K562 (cell line): ENCODE measurements at regions not wholly inside any gene's neighbourhood (a gene's known extent, or its start where the extent isn't known, plus 50 kb on each side); places are given as distances from the start of the nearest gene placed in this dataset.

Source experiments
- ATAC-seq: fragments of 200-7000 bp; cut with Tn5 transposase; 3 replicates; pipeline ENCODE4 v1.9.1; 2020; ENCODE audit warnings: moderate library complexity
- BruUV-seq: library from RNA; stranded (reverse); fragments of 400-500 nt; replicated peaks from 2 replicates; lab custom pipeline; 2021; lab: Mats Ljungman, UMichigan
- CTCF ChIA-PET: fragments of 300-600 bp; formaldehyde crosslinking; extraction: SDS; loops from one replicate; lab custom pipeline; 2021; ENCODE audit warnings: low intra/inter-chr PET ratio; lab: Yijun Ruan, JAX
- POLR2A ChIA-PET: fragments of 300-600, 350-650 bp; sonication (Branson Sonifier 250); formaldehyde crosslinking; extraction: SDS; loops from one replicate; lab custom pipeline; 2021; ENCODE audit warnings: antibody characterized with exemption, inconsistent platforms; lab: Yijun Ruan, JAX
- DNase-seq, 4 experiments: peaks; one replicate each; pipeline versions ENCODE4 v3.0.0 to v3.0.0-alpha.2; 2011 to 2018; ENCODE audit warnings: low spot score in 3 of 4, mixed read lengths in 3 of 4; ENCODE audit errors: extremely low read depth in 1 of 4
- FAIRE-seq: peaks from 2 replicates; lab custom pipeline; 2011; peaks lifted over from hg19 to GRCh38; lab: Jason Lieb, UNC
- H2AFZ ChIP-seq: 2 replicates; pipeline ENCODE4 v1.6.0; 2011; ENCODE audit warnings: low read depth, low read length, control low read depth, inconsistent platforms
- H3K27ac ChIP-seq: fragments of 200-600 bp; 3 replicates; pipeline ENCODE4 v1.8.0; 2011; ENCODE audit warnings: low read depth, mild to moderate bottlenecking, control low read depth, inconsistent platforms, low read length, moderate library complexity, mixed read lengths; ENCODE audit errors: extremely low read depth
- H3K27me3 ChIP-seq, 2 experiments: fragments of 300-600 bp in 1 of 2; 2 replicates in 1 of 2; 3 replicates in 1 of 2; pipeline versions ENCODE4 v1.6.0 to v1.8.0; 2011; ENCODE audit warnings: inconsistent platforms in 2 of 2, low read length in 2 of 2, mild to moderate bottlenecking in 1 of 2, mixed read lengths in 1 of 2, moderate library complexity in 1 of 2; ENCODE audit not compliant: control insufficient read depth in 2 of 2, insufficient read depth in 2 of 2
- H3K36me3 ChIP-seq: fragments of 300-600 bp; 3 replicates; pipeline ENCODE4 v1.8.0; 2011; ENCODE audit warnings: mild to moderate bottlenecking, low read length, inconsistent platforms; ENCODE audit not compliant: control insufficient read depth, insufficient read depth
- H3K4me1 ChIP-seq, 2 experiments: fragments of 200-600 bp in 1 of 2; replicated peaks in 1 of 2; 2 replicates in 1 of 2; 3 replicates in 1 of 2; pipeline versions ENCODE4 v1.5.1 to v1.8.0; 2011; ENCODE audit warnings: inconsistent platforms in 2 of 2, low read length in 2 of 2, mild to moderate bottlenecking in 1 of 2, mixed read lengths in 1 of 2, moderate library complexity in 1 of 2; ENCODE audit not compliant: control insufficient read depth in 2 of 2, insufficient read depth in 2 of 2
- H3K4me2 ChIP-seq: 2 replicates; pipeline ENCODE4 v1.6.1; 2011; ENCODE audit warnings: low read length, control low read depth, inconsistent platforms, mixed read lengths; ENCODE audit not compliant: insufficient read depth
- H3K4me3 ChIP-seq: fragments of 200-600 bp; sonication (generic), shearing (Covaris generic); 2 replicates; pipeline ENCODE4 v1.5.1; 2016; ENCODE audit warnings: control low read depth, inconsistent platforms
- H3K79me2 ChIP-seq: fragments of 200-600 bp; 3 replicates; pipeline ENCODE4 v1.8.0; 2011; ENCODE audit warnings: low read length, inconsistent platforms; ENCODE audit not compliant: control insufficient read depth, insufficient read depth
- H3K9ac ChIP-seq, 2 experiments: 2 replicates each; pipeline versions ENCODE4 v1.6.0 to v1.6.1; 2011; ENCODE audit warnings: low read depth in 2 of 2, low read length in 2 of 2, control low read depth in 1 of 2, inconsistent platforms in 1 of 2, mild to moderate bottlenecking in 1 of 2, mixed read lengths in 1 of 2; ENCODE audit not compliant: insufficient read depth in 1 of 2
- H3K9me1 ChIP-seq: one replicate; pipeline ENCODE4 v1.6.0; 2011; ENCODE audit warnings: inconsistent platforms, mild to moderate bottlenecking, low read length, moderate library complexity; ENCODE audit not compliant: control insufficient read depth, insufficient read depth
- H3K9me3 ChIP-seq: replicated peaks from 2 replicates; pipeline ENCODE4 v1.5.1; 2011; ENCODE audit warnings: low read depth, low read length, inconsistent platforms; ENCODE audit not compliant: control insufficient read depth, insufficient read depth
- H4K20me1 ChIP-seq: replicated peaks from 2 replicates; pipeline ENCODE4 v1.6.1; 2011; ENCODE audit warnings: low read length, inconsistent platforms, mixed read lengths; ENCODE audit not compliant: control insufficient read depth, insufficient read depth
- DACH1 ChIP-seq: fragments of 450-650 bp; IDR thresholded peaks from 2 replicates; pipeline ENCODE4 v1.6.1; 2018; ENCODE audit not compliant: partially characterized antibody
- IRF2 ChIP-seq: sonication (generic); formaldehyde crosslinking; IDR thresholded peaks from 2 replicates; pipeline ENCODE4 v1.8.1; 2022; ENCODE audit warnings: mild to moderate bottlenecking, missing genetic modification reagents
- PHF20 ChIP-seq: fragments of 450-650 bp; IDR thresholded peaks from 2 replicates; pipeline ENCODE4 v1.6.1; 2018; ENCODE audit not compliant: partially characterized antibody
- SMARCB1 ChIP-seq: IDR thresholded peaks from 2 replicates; pipeline ENCODE4 v1.6.1; 2011; ENCODE audit warnings: improper control_type of control experiment, low read depth; ENCODE audit not compliant: insufficient read length
- TAF7 ChIP-seq: fragments of 450-650 bp; IDR thresholded peaks from 2 replicates; pipeline ENCODE4 v1.6.1; 2016; ENCODE audit warnings: missing genetic modification characterization, missing compliant biosample characterization
- ZNF57 ChIP-seq: fragments of 450-650 bp; formaldehyde crosslinking; IDR thresholded peaks from 2 replicates; pipeline ENCODE4 v1.4.0; 2020; ENCODE audit warnings: mild to moderate bottlenecking, moderate library complexity
- in situ Hi-C: fragments of 300-500 bp; cut with MboI; formaldehyde crosslinking; loops from 4 replicates; pipeline ENCODE4 v1.15.0; 2018; ENCODE audit warnings: inconsistent platforms, mixed read lengths
- intact Hi-C: fragments of 100-400 bp; cut with micrococcal nuclease; formaldehyde crosslinking; loops from 2 replicates; pipeline ENCODE4 v1.14.2; 2022
- TF ChIP-seq, protein P1 (sequence below): sonication (generic); formaldehyde crosslinking; IDR thresholded peaks from 2 replicates; pipeline ENCODE4 v1.8.0; 2022; ENCODE audit warnings: mild to moderate bottlenecking, missing genetic modification reagents
- TF ChIP-seq, protein P2 (sequence below): fragments of 450-650 bp; formaldehyde crosslinking; IDR thresholded peaks from 2 replicates; pipeline ENCODE4 v1.4.0; 2020; ENCODE audit warnings: mild to moderate bottlenecking, moderate library complexity

DNA sequence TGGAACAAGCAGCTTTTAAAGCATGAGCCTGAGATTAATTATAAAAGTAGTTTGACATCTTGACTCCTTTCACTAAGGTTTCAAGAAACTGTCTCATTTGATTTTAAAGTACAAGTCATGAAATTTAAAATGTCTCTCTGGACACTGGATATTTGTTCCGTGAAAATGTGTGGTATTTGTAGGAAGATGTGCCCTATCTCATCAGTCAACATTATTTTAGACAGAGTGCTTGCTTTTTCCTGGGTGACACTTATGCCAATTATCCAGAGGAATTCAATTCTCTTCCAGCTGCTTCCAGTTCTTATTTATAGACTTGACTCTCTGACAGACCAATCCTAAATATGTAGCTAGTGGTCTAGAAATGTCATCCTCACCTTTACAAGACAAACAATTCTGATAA, 300.4 kb downstream of the PLA2G4A start (continued):
- TF ChIP-seq IRF2 (CRISPR knock-in tag) (no peak), TAF7 (tag) (no peak), PHF20 (no peak)

DNA sequence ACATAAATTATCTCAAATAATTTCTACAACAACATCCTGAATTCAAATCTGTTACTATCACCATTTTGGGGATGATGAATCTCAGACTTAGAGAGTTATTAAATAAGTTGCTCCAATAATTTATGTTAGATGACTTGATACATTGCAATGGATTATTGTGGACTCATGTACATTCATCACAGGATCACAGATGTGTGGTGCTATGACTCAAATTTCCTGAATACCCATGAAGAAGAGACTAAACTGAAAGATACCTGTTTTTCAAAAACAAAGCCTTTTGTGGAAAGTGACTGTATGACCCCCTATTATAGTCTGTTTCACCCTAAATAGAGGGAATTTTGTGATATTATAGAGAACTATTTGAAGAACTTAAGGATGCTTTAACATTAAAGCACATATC, 315.0 kb downstream of the PLA2G4A start:
- ChIA-PET POLR2A (no interaction called here), CTCF (no interaction called here)
- Histone ChIP-seq H3K9ac (no peak overlapping the region), H3K9me3 (no peaks in the 10 kb centered on the region), H3K4me1 (no peaks in the 10 kb centered on the region), H3K9me1 (no peaks in the 10 kb centered on the region), H3K4me2 (no peak overlapping the region), H3K79me2 (no peaks in the 10 kb centered on the region), H3K4me3 (no peak overlapping the region), H4K20me1 (no peaks in the 10 kb centered on the region), H3K27ac (no peak overlapping the region), H2AFZ (no peak overlapping the region), H3K36me3 (no peaks in the 10 kb centered on the region), H3K27me3 (no peaks in the 10 kb centered on the region)
- TF ChIP-seq, protein P1, sequence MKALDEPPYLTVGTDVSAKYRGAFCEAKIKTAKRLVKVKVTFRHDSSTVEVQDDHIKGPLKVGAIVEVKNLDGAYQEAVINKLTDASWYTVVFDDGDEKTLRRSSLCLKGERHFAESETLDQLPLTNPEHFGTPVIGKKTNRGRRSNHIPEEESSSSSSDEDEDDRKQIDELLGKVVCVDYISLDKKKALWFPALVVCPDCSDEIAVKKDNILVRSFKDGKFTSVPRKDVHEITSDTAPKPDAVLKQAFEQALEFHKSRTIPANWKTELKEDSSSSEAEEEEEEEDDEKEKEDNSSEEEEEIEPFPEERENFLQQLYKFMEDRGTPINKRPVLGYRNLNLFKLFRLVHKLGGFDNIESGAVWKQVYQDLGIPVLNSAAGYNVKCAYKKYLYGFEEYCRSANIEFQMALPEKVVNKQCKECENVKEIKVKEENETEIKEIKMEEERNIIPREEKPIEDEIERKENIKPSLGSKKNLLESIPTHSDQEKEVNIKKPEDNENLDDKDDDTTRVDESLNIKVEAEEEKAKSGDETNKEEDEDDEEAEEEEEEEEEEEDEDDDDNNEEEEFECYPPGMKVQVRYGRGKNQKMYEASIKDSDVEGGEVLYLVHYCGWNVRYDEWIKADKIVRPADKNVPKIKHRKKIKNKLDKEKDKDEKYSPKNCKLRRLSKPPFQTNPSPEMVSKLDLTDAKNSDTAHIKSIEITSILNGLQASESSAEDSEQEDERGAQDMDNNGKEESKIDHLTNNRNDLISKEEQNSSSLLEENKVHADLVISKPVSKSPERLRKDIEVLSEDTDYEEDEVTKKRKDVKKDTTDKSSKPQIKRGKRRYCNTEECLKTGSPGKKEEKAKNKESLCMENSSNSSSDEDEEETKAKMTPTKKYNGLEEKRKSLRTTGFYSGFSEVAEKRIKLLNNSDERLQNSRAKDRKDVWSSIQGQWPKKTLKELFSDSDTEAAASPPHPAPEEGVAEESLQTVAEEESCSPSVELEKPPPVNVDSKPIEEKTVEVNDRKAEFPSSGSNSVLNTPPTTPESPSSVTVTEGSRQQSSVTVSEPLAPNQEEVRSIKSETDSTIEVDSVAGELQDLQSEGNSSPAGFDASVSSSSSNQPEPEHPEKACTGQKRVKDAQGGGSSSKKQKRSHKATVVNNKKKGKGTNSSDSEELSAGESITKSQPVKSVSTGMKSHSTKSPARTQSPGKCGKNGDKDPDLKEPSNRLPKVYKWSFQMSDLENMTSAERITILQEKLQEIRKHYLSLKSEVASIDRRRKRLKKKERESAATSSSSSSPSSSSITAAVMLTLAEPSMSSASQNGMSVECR (CRISPR knock-in tag): no peak
- TF ChIP-seq SMARCB1 (no peak), DACH1 (no peak), ZNF57 (CRISPR knock-in tag) (no peak)
- TF ChIP-seq, protein P2, sequence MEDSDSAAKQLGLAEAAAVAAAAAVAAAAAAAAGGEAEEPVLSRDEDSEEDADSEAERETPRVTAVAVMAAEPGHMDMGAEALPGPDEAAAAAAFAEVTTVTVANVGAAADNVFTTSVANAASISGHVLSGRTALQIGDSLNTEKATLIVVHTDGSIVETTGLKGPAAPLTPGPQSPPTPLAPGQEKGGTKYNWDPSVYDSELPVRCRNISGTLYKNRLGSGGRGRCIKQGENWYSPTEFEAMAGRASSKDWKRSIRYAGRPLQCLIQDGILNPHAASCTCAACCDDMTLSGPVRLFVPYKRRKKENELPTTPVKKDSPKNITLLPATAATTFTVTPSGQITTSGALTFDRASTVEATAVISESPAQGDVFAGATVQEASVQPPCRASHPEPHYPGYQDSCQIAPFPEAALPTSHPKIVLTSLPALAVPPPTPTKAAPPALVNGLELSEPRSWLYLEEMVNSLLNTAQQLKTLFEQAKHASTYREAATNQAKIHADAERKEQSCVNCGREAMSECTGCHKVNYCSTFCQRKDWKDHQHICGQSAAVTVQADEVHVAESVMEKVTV: no peak
- no peak for DNase-seq
- in situ Hi-C loops (no loop called here), intact Hi-C loops (no loop called here)
- no peak for ATAC-seq
- no peak for FAIRE-seq
- BruUV-seq: no TSS peak
